OCI-LY7 (cell line): ENCODE measurements at regions not wholly inside any gene's neighbourhood (a gene's known extent, or its start where the extent isn't known, plus 50 kb on each side); places are given as distances from the start of the nearest gene placed in this dataset.

Source experiments
- BruUV-seq: library from RNA; stranded (reverse); fragments of 400-500 nt; replicated peaks from 2 replicates; lab custom pipeline; 2021; lab: Mats Ljungman, UMichigan
- CTCF ChIA-PET: fragments of 300-600 bp; sonication (Branson Sonifier 250); formaldehyde crosslinking; loops from one replicate; lab custom pipeline; 2022; ENCODE audit warnings: antibody characterized with exemption; ENCODE audit not compliant: unreplicated experiment; lab: Charles Lee
- POLR2A ChIA-PET: fragments of 300-600 bp; sonication (Branson Sonifier 250); formaldehyde crosslinking; loops from one replicate; lab custom pipeline; 2022; ENCODE audit warnings: antibody characterized with exemption; lab: Charles Lee
- DNase-seq: peaks from one replicate; pipeline ENCODE4 v3.0.0-alpha.2; 2015; ENCODE audit warnings: low spot score
- H2AFZ ChIP-seq: fragments of 200-600 bp; sonication (generic), shearing (Covaris generic); 2 replicates; pipeline ENCODE4 v1.6.1; 2014; ENCODE audit warnings: mild to moderate bottlenecking, antibody characterized with exemption, low read length, moderate library complexity
- H3K27ac ChIP-seq: fragments of 200-600 bp; sonication (generic); 2 replicates; pipeline ENCODE4 v1.5.1; 2014; ENCODE audit warnings: mixed run types, low read depth, mild to moderate bottlenecking, moderate library complexity, low read length, inconsistent platforms; ENCODE audit not compliant: poor library complexity, severe bottlenecking
- H3K36me3 ChIP-seq: fragments of 200-600 bp; sonication (generic); 2 replicates; pipeline ENCODE4 v1.6.1; 2014; ENCODE audit warnings: mild to moderate bottlenecking, antibody characterized with exemption, low read length, moderate library complexity, mixed read lengths; ENCODE audit not compliant: insufficient read depth
- H3K4me1 ChIP-seq: fragments of 200-600 bp; sonication (generic); 2 replicates; pipeline ENCODE4 v1.5.1; 2014; ENCODE audit warnings: mild to moderate bottlenecking, low read length; ENCODE audit not compliant: insufficient read depth, poor library complexity, severe bottlenecking
- H3K4me2 ChIP-seq: fragments of 200-600 bp; sonication (generic); 2 replicates; pipeline ENCODE4 v1.6.1; 2014; ENCODE audit warnings: mild to moderate bottlenecking, low read length
- H3K4me3 ChIP-seq: fragments of 200-600 bp; sonication (generic); 2 replicates; pipeline ENCODE4 v1.5.1; 2014; ENCODE audit warnings: mild to moderate bottlenecking, low read depth, low read length; ENCODE audit not compliant: poor library complexity, severe bottlenecking
- H3K79me2 ChIP-seq: fragments of 200-600 bp; sonication (generic); 2 replicates; pipeline ENCODE4 v1.6.1; 2016; ENCODE audit warnings: low read depth, mild to moderate bottlenecking, low read length, moderate library complexity, mixed read lengths; ENCODE audit not compliant: insufficient read depth
- H3K9me2 ChIP-seq: fragments of 200-600 bp; sonication (generic); 2 replicates; pipeline ENCODE4 v1.6.1; 2016; ENCODE audit warnings: mild to moderate bottlenecking, low read length, mixed read lengths; ENCODE audit not compliant: insufficient read depth
- H3K9me3 ChIP-seq: fragments of 200-600 bp; sonication (generic); 2 replicates; pipeline ENCODE4 v1.6.1; 2014; ENCODE audit warnings: mild to moderate bottlenecking, mixed run types, low read length, mixed read lengths
- H4K20me1 ChIP-seq: fragments of 200-600 bp; sonication (generic); 2 replicates; pipeline ENCODE4 v1.6.1; 2014; ENCODE audit warnings: mild to moderate bottlenecking, antibody characterized with exemption, low read length, moderate library complexity, mixed read lengths; ENCODE audit not compliant: insufficient read depth
- CTCF ChIP-seq: fragments of 200-600 bp; sonication (generic); conservative IDR thresholded peaks from 2 replicates; pipeline ENCODE4 v1.5.1; 2014; ENCODE audit warnings: mild to moderate bottlenecking, antibody characterized with exemption, low read length, moderate library complexity, mixed read lengths
- EZH2phosphoT487 ChIP-seq: fragments of 200-600 bp; sonication (generic); IDR thresholded peaks from 2 replicates; pipeline ENCODE4 v1.6.1; 2018; ENCODE audit warnings: low read depth, borderline replicate concordance, mild to moderate bottlenecking, mixed run types, antibody characterized with exemption, low read length, moderate library complexity, mixed read lengths
- intact Hi-C: fragments of 100-400 bp; cut with micrococcal nuclease; formaldehyde crosslinking; loops from one replicate; pipeline ENCODE4 v1.10.0; 2022; ENCODE audit not compliant: unreplicated experiment

DNA sequence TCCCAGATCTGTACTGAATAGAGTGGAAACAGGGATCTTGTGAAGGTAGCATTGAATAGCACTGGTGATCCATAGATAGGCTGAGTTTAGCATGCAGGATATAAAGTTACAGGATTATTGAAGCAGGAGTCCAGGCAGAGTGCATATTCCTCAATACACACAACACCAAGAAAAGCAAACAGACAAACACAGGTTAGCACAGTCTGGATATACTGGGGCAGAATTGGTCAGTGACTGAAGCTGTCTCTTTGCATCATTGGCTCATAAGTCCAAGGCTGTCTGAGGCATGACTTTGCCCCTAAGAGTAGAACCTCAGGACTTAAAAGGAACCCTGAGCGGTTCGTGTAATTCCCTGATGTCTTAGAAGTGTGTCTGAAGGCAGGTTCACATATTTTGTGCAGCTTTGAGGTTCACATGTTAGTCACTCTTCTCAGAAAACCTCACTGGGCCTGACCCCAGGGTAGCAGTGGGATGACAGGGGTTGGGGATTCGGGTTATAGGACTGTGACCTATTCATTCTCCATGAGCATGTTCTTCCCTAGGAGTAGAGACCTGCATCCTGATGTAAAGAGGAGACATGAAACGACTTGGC, 134.6 kb downstream of the AASDH start:
- BruUV-seq: no TSS peak
- no peak for DNase-seq
- H3K79me2 ChIP-seq: no peaks in the 10 kb centered on the region
- no peak overlapping the region for H3K4me2 ChIP-seq
- H3K9me2 ChIP-seq: no peaks in the 10 kb centered on the region
- H3K27ac ChIP-seq: no peak overlapping the region
- no peaks in the 10 kb centered on the region for H3K9me3 ChIP-seq
- no peak overlapping the region for H3K4me3 ChIP-seq
- no peak for TF ChIP-seq EZH2phosphoT487
- no peak for TF ChIP-seq CTCF
- H2AFZ ChIP-seq: no peak overlapping the region
- no peaks in the 10 kb centered on the region for H3K36me3 ChIP-seq
- intact Hi-C loops: no loop called here
- H4K20me1 ChIP-seq: no peaks in the 10 kb centered on the region
- ChIA-PET CTCF (no interaction called here), POLR2A (no interaction called here)
- H3K4me1 ChIP-seq: no peaks in the 10 kb centered on the region

DNA sequence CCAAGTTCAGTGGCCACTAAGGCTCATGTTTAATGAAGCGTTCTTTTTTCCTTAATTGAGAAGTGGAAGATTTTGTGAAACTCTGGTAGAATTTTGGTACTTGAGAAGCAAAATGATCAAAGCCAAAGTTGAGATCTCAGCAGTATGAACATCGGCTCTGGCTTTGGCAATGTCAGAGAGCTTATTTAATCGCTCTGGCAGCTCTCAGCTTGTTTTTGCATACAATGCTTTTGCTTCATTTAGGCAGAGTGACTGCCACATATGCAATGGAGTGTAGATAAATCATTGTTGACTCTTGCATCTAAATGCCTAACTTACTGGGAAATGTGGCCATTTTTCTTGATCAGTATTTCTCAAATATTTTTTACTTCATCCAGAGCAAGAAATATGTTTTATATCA, 135.7 kb downstream of the AASDH start:
- Histone ChIP-seq H3K9me2 (no peaks in the 10 kb centered on the region), H3K4me2 (no peak overlapping the region), H3K36me3 (no peaks in the 10 kb centered on the region), H3K4me1 (no peaks in the 10 kb centered on the region), H3K9me3 (no peaks in the 10 kb centered on the region), H4K20me1 (no peaks in the 10 kb centered on the region), H3K79me2 (no peaks in the 10 kb centered on the region), H2AFZ (no peak overlapping the region), H3K27ac (no peak overlapping the region), H3K4me3 (no peak overlapping the region)
- no peak for TF ChIP-seq CTCF
- TF ChIP-seq EZH2phosphoT487: no peak
- POLR2A ChIA-PET: interaction anchor here (0.6 kb wide), 2 partner anchors 110 to 274 kb away, joined by 3 to 7 read pairs; no protein-coding TSS in a partner anchor
- CTCF ChIA-PET: no interaction called here
- intact Hi-C loops: no loop called here
- DNase-seq: no peak
- no TSS peak for BruUV-seq

DNA sequence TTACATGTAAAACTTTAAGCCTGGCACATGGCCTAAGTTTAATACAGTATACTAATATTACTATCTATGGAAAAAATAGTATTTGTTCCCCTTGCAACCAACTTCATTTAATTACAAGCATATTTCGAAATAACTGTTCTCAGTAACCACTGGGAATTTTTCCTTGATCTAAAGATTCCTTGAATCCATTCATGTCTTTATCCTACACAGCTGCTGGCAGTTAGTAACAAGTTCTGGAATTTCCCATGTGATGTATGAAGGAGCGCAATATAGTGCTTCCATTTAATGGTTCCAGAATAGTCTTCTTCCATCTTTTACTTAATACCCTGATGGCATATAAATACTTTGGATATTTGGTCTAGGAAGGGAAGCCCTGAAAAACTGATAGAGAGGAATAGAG, 136.5 kb downstream of the AASDH start:
- Histone ChIP-seq H3K4me3 (no peak overlapping the region), H3K4me1 (no peaks in the 10 kb centered on the region), H3K9me3 (no peaks in the 10 kb centered on the region), H4K20me1 (no peaks in the 10 kb centered on the region), H3K36me3 (no peaks in the 10 kb centered on the region), H3K79me2 (no peaks in the 10 kb centered on the region), H3K27ac (no peak overlapping the region), H3K4me2 (no peak overlapping the region), H2AFZ (no peak overlapping the region), H3K9me2 (no peaks in the 10 kb centered on the region)
- ChIA-PET CTCF (no interaction called here), POLR2A (no interaction called here)
- TF ChIP-seq EZH2phosphoT487 (no peak), CTCF (no peak)
- intact Hi-C loops: no loop called here
- DNase-seq: no peak
- BruUV-seq: no TSS peak
